GM19328 (cell line): ENCODE measurements at regions not wholly inside any gene's neighbourhood (a gene's known extent, or its start where the extent isn't known, plus 50 kb on each side); places are given as distances from the start of the nearest gene placed in this dataset.
"Not testable (repeated sequence)": the region's sequence is repeated elsewhere in the genome, so short reads cannot be mapped to it uniquely, and the experiment has no call there.

ENCODE experiments used
- ATAC-seq: cut with Tn5 transposase; IDR thresholded peaks from one replicate; pipeline ENCODE4 v1.9.1; 2021; ENCODE audit warnings: mild to moderate bottlenecking, moderate library complexity; ENCODE audit not compliant: unreplicated experiment

- no peak for ATAC-seq
These were observed 72.8 kb upstream of the FAN1 start for GRCh38 chr15:30830961-30831360.

- not testable (repeated sequence) for ATAC-seq
These were observed 70.3 kb upstream of the FAN1 start for GRCh38 chr15:30833379-30833778.

- not testable (repeated sequence) for ATAC-seq
These were observed 62.1 kb upstream of the FAN1 start for GRCh38 chr15:30841639-30842038.

- peak; percentile 96 for ATAC-seq
These were observed 60.8 kb upstream of the FAN1 start for GRCh38 chr15:30842798-30843472.

GRCh38 chr15:30845536-30845935, 58.2 kb upstream of the FAN1 start:
- not testable (repeated sequence) for ATAC-seq
